Neural progenitor cell (in vitro differentiated cells): ENCODE measurements at regions not wholly inside any gene's neighbourhood (a gene's known extent, or its start where the extent isn't known, plus 50 kb on each side); places are given as distances from the start of the nearest gene placed in this dataset.

Source experiments
- DNase-seq: peaks from one replicate; pipeline ENCODE4 v3.0.0-alpha.2; 2016; ENCODE audit warnings: low spot score
- H2AFZ ChIP-seq: fragments of 200-600 bp; sonication (generic); replicated peaks from 2 replicates; pipeline ENCODE4 v1.6.1; 2016; ENCODE audit warnings: antibody characterized with exemption
- H3F3A ChIP-seq: fragments of 200-600 bp; sonication (generic); 2 replicates; pipeline ENCODE4 v1.6.1; 2016; ENCODE audit warnings: antibody characterized with exemption, low read depth
- H3K27ac ChIP-seq: fragments of 200-600 bp; sonication (generic); 2 replicates; pipeline ENCODE4 v1.5.1; 2016; ENCODE audit warnings: mild to moderate bottlenecking
- H3K27me3 ChIP-seq: fragments of 200-600 bp; sonication (generic); 2 replicates; pipeline ENCODE4 v1.6.1; 2016; ENCODE audit warnings: mild to moderate bottlenecking, moderate library complexity
- H3K36me3 ChIP-seq: fragments of 200-600 bp; sonication (generic); 2 replicates; pipeline ENCODE4 v1.5.1; 2016
- H3K4me1 ChIP-seq: fragments of 200-600 bp; sonication (generic); 2 replicates; pipeline ENCODE4 v1.6.1; 2016; ENCODE audit warnings: mixed run types
- H3K4me2 ChIP-seq: fragments of 200-600 bp; sonication (generic); 2 replicates; pipeline ENCODE4 v1.6.1; 2016
- H3K4me3 ChIP-seq: fragments of 200-600 bp; sonication (generic); 2 replicates; pipeline ENCODE4 v1.5.1; 2016
- H3K79me2 ChIP-seq: fragments of 200-600 bp; sonication (generic); 2 replicates; pipeline ENCODE4 v1.6.1; 2016; ENCODE audit warnings: low read depth
- H3K9ac ChIP-seq: fragments of 200-600 bp; sonication (generic); 2 replicates; pipeline ENCODE4 v1.6.1; 2016
- H3K9me3 ChIP-seq: fragments of 200-600 bp; sonication (generic); 2 replicates; pipeline ENCODE4 v1.5.1; 2016; ENCODE audit warnings: low read depth
- H4K20me1 ChIP-seq: fragments of 200-600 bp; sonication (generic); 2 replicates; pipeline ENCODE4 v1.6.1; 2016; ENCODE audit warnings: low read depth
- H3K27ac Mint-ChIP-seq: 3 replicates; pipeline ENCODE4 v1.8.0; 2021; ENCODE audit warnings: mixed read lengths
- H3K27me3 Mint-ChIP-seq: 2 replicates; pipeline ENCODE4 v1.8.0; 2022; ENCODE audit warnings: low read depth, mild to moderate bottlenecking, inconsistent platforms, moderate library complexity, mixed read lengths; ENCODE audit not compliant: insufficient read depth
- H3K36me3 Mint-ChIP-seq: 3 replicates; pipeline ENCODE4 v1.8.0; 2021; ENCODE audit warnings: mixed read lengths
- H3K4me1 Mint-ChIP-seq: 3 replicates; pipeline ENCODE4 v1.8.0; 2021; ENCODE audit warnings: mixed read lengths
- H3K4me3 Mint-ChIP-seq: 3 replicates; pipeline ENCODE4 v1.8.0; 2021; ENCODE audit warnings: mild to moderate bottlenecking, moderate library complexity, mixed read lengths
- H3K9me3 Mint-ChIP-seq: 3 replicates; pipeline ENCODE4 v1.8.0; 2020; ENCODE audit warnings: mixed read lengths
- EZH2 ChIP-seq: fragments of 200-600 bp; sonication (generic); IDR thresholded peaks from 2 replicates; pipeline ENCODE4 v1.6.1; 2017; ENCODE audit warnings: antibody characterized with exemption, mild to moderate bottlenecking, moderate library complexity
- EZH2phosphoT487 ChIP-seq: fragments of 200-600 bp; sonication (generic); IDR thresholded peaks from 2 replicates; pipeline ENCODE4 v1.6.1; 2017; ENCODE audit warnings: antibody characterized with exemption
- TF ChIP-seq, protein P1 (sequence below): fragments of 200-600 bp; sonication (generic); IDR thresholded peaks from 2 replicates; pipeline ENCODE4 v1.5.1; 2017; ENCODE audit warnings: antibody characterized with exemption, mild to moderate bottlenecking

GRCh38 chr13:103952183-103952582 lies 886.0 kb upstream of the SLC10A2 start:
- H3K27me3 Mint-ChIP-seq: no peaks in the 10 kb centered on the region
- DNase-seq: no peak
- Histone ChIP-seq H3K36me3 (no peaks in the 10 kb centered on the region), H3K9me3 (no peaks in the 10 kb centered on the region), H3K4me3 (no peak overlapping the region), H3F3A (no peaks in the 10 kb centered on the region), H4K20me1 (no peaks in the 10 kb centered on the region), H3K4me2 (no peak overlapping the region), H3K9ac (no peak overlapping the region), H2AFZ (no peak overlapping the region), H3K27me3 (no peaks in the 10 kb centered on the region), H3K79me2 (no peaks in the 10 kb centered on the region), H3K4me1 (no peaks in the 10 kb centered on the region), H3K27ac (no peak overlapping the region)
- no peaks in the 10 kb centered on the region for H3K4me1 Mint-ChIP-seq
- no peaks in the 10 kb centered on the region for H3K36me3 Mint-ChIP-seq
- no peaks in the 10 kb centered on the region for H3K9me3 Mint-ChIP-seq
- TF ChIP-seq EZH2phosphoT487 (no peak), EZH2 (no peak)
- TF ChIP-seq, protein P1, sequence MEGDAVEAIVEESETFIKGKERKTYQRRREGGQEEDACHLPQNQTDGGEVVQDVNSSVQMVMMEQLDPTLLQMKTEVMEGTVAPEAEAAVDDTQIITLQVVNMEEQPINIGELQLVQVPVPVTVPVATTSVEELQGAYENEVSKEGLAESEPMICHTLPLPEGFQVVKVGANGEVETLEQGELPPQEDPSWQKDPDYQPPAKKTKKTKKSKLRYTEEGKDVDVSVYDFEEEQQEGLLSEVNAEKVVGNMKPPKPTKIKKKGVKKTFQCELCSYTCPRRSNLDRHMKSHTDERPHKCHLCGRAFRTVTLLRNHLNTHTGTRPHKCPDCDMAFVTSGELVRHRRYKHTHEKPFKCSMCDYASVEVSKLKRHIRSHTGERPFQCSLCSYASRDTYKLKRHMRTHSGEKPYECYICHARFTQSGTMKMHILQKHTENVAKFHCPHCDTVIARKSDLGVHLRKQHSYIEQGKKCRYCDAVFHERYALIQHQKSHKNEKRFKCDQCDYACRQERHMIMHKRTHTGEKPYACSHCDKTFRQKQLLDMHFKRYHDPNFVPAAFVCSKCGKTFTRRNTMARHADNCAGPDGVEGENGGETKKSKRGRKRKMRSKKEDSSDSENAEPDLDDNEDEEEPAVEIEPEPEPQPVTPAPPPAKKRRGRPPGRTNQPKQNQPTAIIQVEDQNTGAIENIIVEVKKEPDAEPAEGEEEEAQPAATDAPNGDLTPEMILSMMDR: no peak
- no peak overlapping the region for H3K4me3 Mint-ChIP-seq
- H3K27ac Mint-ChIP-seq: no peak overlapping the region

DNA sequence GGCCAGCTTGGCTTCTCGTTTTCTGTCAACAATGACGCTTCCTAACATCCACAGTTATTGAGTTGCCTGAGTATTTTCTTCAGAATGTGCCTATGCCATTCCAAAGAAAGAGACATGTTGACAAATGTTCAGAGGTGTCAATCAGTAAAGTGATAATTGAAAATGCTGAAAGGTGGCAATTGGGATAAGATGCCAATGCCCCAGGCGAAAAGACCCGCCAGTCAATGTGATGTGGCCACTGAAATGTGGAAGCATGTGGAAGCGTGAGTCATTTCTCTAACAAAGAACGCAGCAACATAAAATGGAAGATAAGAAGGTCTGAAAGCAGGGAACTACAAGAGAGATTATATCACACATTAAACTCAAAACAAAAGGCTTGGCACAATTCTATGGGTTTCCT lies 882.2 kb upstream of the SLC10A2 start:
- Histone ChIP-seq H3K27me3 (no peaks in the 10 kb centered on the region), H3K4me1 (no peaks in the 10 kb centered on the region), H4K20me1 (no peaks in the 10 kb centered on the region), H2AFZ (no peak overlapping the region), H3K9me3 (no peaks in the 10 kb centered on the region), H3K27ac (no peak overlapping the region), H3K4me3 (no peak overlapping the region), H3K79me2 (no peaks in the 10 kb centered on the region), H3K36me3 (no peaks in the 10 kb centered on the region), H3F3A (no peaks in the 10 kb centered on the region), H3K9ac (no peak overlapping the region), H3K4me2 (no peak overlapping the region)
- DNase-seq: no peak
- TF ChIP-seq, protein P1: no peak
- TF ChIP-seq EZH2phosphoT487: no peak
- no peak for TF ChIP-seq EZH2
- H3K4me1 Mint-ChIP-seq: no peaks in the 10 kb centered on the region
- no peak overlapping the region for H3K4me3 Mint-ChIP-seq
- H3K36me3 Mint-ChIP-seq: no peaks in the 10 kb centered on the region
- H3K27ac Mint-ChIP-seq: no peak overlapping the region
- H3K27me3 Mint-ChIP-seq: no peaks in the 10 kb centered on the region
- no peaks in the 10 kb centered on the region for H3K9me3 Mint-ChIP-seq

GRCh38 chr13:103945836-103946235 lies 879.6 kb upstream of the SLC10A2 start:
- H3K27ac Mint-ChIP-seq: no peak overlapping the region
- no peak overlapping the region for H3K4me3 Mint-ChIP-seq
- Histone ChIP-seq H3K27ac (no peak overlapping the region), H3K9me3 (no peaks in the 10 kb centered on the region), H3K4me3 (no peak overlapping the region), H2AFZ (no peak overlapping the region), H3K4me1 (no peaks in the 10 kb centered on the region), H3K9ac (no peak overlapping the region), H4K20me1 (no peaks in the 10 kb centered on the region), H3F3A (no peaks in the 10 kb centered on the region), H3K79me2 (no peaks in the 10 kb centered on the region), H3K27me3 (no peaks in the 10 kb centered on the region), H3K4me2 (no peak overlapping the region), H3K36me3 (no peaks in the 10 kb centered on the region)
- H3K4me1 Mint-ChIP-seq: no peaks in the 10 kb centered on the region
- no peak for DNase-seq
- no peaks in the 10 kb centered on the region for H3K27me3 Mint-ChIP-seq
- TF ChIP-seq, protein P1: no peak
- TF ChIP-seq EZH2phosphoT487 (no peak), EZH2 (no peak)
- H3K36me3 Mint-ChIP-seq: no peaks in the 10 kb centered on the region
- H3K9me3 Mint-ChIP-seq: no peaks in the 10 kb centered on the region
